Skeletal muscle tissue (tissue), 3 donors: ENCODE measurements at regions not wholly inside any gene's neighbourhood (a gene's known extent, or its start where the extent isn't known, plus 50 kb on each side); places are given as distances from the start of the nearest gene placed in this dataset.
"Not testable (repeated sequence)": the region's sequence is repeated elsewhere in the genome, so short reads cannot be mapped to it uniquely, and the experiment has no call there.

ENCODE experiments used
- H3K27ac ChIP-seq: one replicate; pipeline ENCODE4 v1.7.0; 2013; ENCODE audit warnings: mild to moderate bottlenecking, low read depth, low read length, inconsistent platforms
- H3K27me3 ChIP-seq, 3 donors: one replicate each; pipeline ENCODE4 v1.7.0; 2013; ENCODE audit warnings: low read length in 3 of 3; ENCODE audit not compliant: control insufficient read depth in 3 of 3, insufficient read depth in 3 of 3
- H3K36me3 ChIP-seq, 3 donors: one replicate each; pipeline ENCODE4 v1.7.0; 2013; ENCODE audit warnings: low read length in 3 of 3; ENCODE audit not compliant: control insufficient read depth in 3 of 3, insufficient read depth in 3 of 3
- H3K4me1 ChIP-seq, 3 donors: one replicate each; pipeline ENCODE4 v1.7.0; 2013; ENCODE audit warnings: low read length in 3 of 3, mild to moderate bottlenecking in 3 of 3; ENCODE audit not compliant: control insufficient read depth in 3 of 3, insufficient read depth in 3 of 3
- H3K4me3 ChIP-seq, 3 donors: one replicate each; pipeline ENCODE4 v1.7.0; 2013; ENCODE audit warnings: low read length in 3 of 3
- H3K9ac ChIP-seq, 3 donors: one replicate each; pipeline ENCODE4 v1.7.0; 2013; ENCODE audit warnings: low read length in 3 of 3, mild to moderate bottlenecking in 3 of 3, moderate library complexity in 2 of 3, low read depth in 1 of 3
- H3K9me3 ChIP-seq, 3 donors: one replicate each; pipeline ENCODE4 v1.7.0; 2013; ENCODE audit warnings: low read length in 3 of 3; ENCODE audit not compliant: control insufficient read depth in 3 of 3
- donor health status: Osteomylitis.

DNA sequence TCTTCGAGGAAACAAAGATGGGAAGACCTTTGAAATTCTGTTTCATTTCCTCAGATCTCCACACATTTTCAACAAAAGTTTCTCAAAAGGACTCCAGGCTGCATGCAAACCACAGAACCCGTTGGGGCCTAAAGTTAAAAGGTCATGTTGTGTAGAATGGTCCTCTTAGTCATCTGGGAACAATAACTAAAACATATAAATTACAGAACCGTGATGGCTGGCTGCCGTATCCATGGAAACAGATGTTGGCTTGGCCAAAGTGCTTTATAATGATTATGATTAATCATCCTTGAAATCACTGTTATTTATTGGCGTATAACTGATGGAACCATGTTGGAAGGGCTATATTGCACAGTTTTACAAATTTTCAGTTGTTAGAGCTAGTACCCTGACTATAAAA, 182.8 kb upstream of the CRIM1 start:
- H3K27ac ChIP-seq, result no peak overlapping the region
- no peak overlapping the region for H3K9ac ChIP-seq
- no peaks in the 10 kb centered on the region for H3K9me3 ChIP-seq
- no peak overlapping the region for H3K4me3 ChIP-seq
- H3K4me1 ChIP-seq, result no peaks in the 10 kb centered on the region
- H3K27me3 ChIP-seq, result peaks cover 0 to 3% (median 0%) of the 10 kb centered on the region in 3 donors
- H3K36me3 ChIP-seq, result no peaks in the 10 kb centered on the region

DNA sequence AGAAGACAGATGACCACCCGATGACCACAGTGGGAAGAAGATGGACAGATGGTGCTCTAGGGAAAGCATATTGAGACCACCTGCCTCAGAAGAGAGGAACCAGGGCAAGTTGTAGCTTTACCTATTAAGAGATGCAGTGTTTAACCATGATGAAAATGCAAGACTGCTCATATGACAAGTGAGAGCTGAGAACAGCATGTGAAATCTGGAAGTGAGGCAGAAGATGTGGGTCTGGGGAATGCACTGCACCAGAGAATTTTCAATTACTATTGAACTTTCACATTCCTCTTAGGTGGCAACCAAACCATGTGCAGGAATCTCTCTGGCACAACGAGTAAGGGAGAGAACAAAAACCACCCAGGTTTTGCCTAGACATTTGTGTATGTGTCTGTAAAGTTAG, 184.8 kb upstream of the CRIM1 start:
- Histone ChIP-seq H3K9me3 (no peaks in the 10 kb centered on the region), H3K36me3 (no peaks in the 10 kb centered on the region), H3K9ac (no peak overlapping the region), H3K4me3 (no peak overlapping the region), H3K27ac (no peak overlapping the region), H3K4me1 (no peaks in the 10 kb centered on the region), H3K27me3 (peaks cover 0 to 3% (median 0%) of the 10 kb centered on the region in 3 donors)

DNA sequence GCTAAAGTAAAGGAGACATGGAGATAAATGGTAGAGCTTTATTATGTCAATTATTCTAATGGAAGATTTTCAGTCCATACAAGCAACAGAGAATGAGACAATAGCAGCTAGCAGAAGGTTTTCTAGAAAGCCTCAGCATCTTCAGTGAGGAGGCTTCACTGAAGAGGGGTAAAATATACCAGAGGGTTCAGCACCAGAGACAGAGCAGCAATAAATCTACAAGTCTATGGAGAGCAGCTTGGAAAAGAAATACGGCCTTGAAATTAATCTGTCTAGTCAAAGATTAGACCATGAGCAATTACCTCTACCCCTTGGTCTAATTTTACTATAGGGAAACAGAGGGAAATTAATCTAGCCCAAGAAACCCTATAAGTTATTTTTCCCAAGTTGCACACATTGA, 185.7 kb upstream of the CRIM1 start:
- H3K27ac ChIP-seq, result no peak overlapping the region

DNA sequence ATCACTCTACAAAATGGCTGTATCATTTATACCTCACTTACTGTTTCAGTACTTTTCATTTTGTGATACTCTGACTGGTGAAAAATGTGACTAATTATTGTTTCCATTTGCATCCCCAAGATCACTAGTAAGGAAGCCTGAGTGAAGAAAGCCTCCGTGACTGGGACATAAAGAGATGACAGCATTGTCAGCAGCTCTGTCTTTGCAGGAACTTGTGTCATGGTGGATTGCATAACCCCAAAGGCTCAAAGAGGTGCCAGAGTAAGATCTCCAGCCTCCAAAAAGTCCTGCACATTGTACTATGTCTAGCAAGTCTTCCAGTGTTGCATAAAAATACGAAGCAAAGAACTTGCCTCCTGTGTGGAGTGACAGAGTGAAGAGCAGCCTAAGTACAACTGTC, 187.5 kb upstream of the CRIM1 start:
- Histone ChIP-seq H3K27me3 (no peaks in the 10 kb centered on the region), H3K4me1 (no peaks in the 10 kb centered on the region), H3K9ac (no peak overlapping the region), H3K27ac (no peak overlapping the region), H3K9me3 (no peaks in the 10 kb centered on the region), H3K4me3 (no peak overlapping the region), H3K36me3 (no peaks in the 10 kb centered on the region)

More for the DNA sequence above, 185.7 kb upstream of the CRIM1 start:
- H3K4me1 ChIP-seq, result no peaks in the 10 kb centered on the region
- H3K9ac ChIP-seq, result no peak overlapping the region
- H3K27me3 ChIP-seq, result no peaks in the 10 kb centered on the region
- no peaks in the 10 kb centered on the region for H3K36me3 ChIP-seq
- H3K4me3 ChIP-seq, result no peak overlapping the region
- H3K9me3 ChIP-seq, result no peaks in the 10 kb centered on the region

DNA sequence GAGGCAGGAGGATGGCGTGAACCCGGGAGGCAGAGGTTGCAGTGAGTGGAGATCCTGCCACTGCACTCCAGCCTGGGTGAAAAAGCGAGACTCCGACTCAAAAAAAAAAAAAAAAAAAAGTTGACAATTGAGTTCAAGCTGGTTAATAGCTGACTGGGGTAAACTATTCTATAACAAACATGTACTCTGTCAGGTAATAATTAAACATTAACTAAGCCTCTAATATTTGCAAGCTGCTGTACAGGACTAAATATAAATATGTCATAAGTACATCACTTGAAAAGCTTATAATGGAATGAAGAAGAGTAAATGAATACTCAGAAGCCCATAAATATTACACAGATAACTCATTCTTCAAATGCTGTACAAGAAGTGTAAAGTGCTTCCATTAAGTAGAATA, 190.4 kb upstream of the CRIM1 start:
- Histone ChIP-seq H3K4me3 (no peak overlapping the region), H3K4me1 (no peaks in the 10 kb centered on the region), H3K9ac (no peak overlapping the region), H3K9me3 (no peaks in the 10 kb centered on the region), H3K27ac (no peak overlapping the region), H3K36me3 (no peaks in the 10 kb centered on the region), H3K27me3 (no peaks in the 10 kb centered on the region)

DNA sequence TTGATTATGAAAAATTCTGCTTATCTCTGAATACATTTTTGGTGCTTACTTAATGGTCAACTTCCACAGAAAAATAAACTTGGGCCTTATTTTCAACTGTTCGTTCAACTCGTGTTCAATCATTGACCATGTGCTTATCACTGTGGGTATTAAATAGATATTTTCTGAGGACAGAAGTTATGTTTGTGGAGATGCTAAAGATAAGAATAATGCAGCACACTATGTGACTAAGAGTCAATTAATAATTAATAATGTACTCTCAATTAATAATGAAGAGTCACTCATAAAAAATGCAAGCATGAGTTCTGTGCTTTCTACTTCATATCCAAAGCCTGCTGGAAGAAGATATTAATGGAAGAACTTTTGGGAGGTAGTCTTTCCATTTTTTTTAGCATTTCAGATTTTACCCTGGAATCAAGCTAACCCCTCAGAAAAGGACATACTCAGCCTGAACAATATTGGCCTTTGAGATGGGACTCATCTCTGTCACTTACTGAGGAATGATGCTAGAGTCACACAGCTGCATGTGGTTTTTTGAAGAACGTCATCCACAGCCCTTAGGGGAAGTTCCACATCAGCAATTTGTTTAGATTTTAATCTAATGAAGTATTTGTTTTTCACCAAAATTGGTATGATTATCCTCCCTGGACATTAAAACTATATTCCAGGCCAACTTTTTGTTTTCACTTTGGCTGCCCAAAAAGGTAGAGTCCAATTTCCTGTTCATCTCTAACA, 191.9 kb upstream of the CRIM1 start:
- no peaks in the 10 kb centered on the region for H3K36me3 ChIP-seq
- no peaks in the 10 kb centered on the region for H3K27me3 ChIP-seq
- no peaks in the 10 kb centered on the region for H3K4me1 ChIP-seq
- H3K9ac ChIP-seq, result no peak overlapping the region
- no peak overlapping the region for H3K27ac ChIP-seq
- no peaks in the 10 kb centered on the region for H3K9me3 ChIP-seq
- H3K4me3 ChIP-seq, result no peak overlapping the region

DNA sequence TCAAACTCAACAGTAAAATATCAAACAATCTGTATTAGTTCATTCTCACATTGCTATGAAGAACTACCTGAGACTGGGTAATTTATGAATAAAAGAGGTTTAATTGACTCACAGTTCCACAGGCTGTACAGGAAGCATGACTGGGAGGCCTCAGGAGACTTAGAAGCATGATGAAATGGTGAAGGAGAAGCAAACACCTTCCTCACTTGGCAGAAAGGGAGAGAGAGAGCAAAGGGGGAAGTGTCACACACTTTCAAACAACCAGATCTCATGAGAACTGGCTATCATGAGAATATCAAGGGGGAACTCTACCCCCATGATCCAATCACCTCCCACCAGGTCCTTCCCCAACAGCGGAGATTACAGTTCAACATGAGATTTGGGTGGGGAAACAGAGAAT, 198.5 kb upstream of the CRIM1 start:
- H3K9me3 ChIP-seq, H3K27ac ChIP-seq, H3K4me3 ChIP-seq, H3K4me1 ChIP-seq, H3K27me3 ChIP-seq, H3K36me3 ChIP-seq, H3K9ac ChIP-seq: not testable (repeated sequence)

DNA sequence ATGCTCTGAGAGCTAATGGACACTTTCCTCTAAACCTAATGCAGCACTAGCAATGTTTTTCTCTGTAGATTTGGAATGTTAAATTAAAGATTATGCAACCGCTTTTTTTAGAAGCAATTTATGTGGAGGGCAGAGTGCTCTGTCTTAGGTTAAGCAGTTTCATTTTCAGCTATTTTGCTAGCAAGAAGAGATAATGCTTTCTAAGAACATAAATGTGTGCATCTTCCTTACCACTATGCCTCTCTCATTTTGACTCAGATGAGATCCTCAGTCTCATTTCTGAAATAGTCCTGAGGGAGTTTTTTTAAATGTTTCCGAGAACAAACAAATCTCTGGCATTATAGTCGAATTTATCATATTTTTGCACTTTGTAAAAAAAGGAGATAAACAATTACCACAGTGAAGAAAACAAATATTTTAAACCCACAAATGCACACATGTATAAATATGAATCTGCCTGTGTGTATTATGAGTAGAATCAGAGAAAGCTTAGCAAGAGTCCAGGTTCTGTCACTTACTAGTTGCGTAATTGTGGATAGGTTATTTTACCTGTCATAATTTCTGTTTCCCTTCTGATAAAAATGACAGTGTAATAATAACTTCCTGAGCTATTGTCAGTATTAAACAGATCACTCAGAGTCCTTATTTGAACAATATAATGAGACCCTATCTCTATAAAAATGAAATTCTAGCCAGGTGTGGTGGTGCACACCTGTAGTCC, 207.7 kb upstream of the CRIM1 start:
- Histone ChIP-seq H3K4me3 (no peak overlapping the region), H3K27me3 (no peaks in the 10 kb centered on the region)

DNA sequence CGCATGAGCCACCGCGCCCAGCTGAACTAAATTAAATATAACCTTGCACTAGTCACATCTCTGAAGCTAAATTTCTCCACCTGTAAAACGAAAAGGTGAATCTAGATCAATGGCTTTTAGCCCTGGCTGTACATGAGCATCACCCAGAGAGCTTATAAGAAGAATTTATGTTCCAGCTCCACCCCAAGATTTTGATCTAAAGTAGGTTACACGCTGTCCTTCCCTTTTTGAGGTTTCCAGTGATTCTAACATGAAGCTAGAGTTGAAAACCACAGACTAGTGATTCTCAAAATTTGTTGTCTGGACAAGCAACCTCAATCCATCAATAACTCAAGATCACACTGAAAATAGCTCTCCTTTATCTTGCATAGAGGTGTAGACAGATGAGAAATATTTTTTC, 208.8 kb upstream of the CRIM1 start:
- H3K36me3 ChIP-seq, result no peaks in the 10 kb centered on the region
- no peak overlapping the region for H3K27ac ChIP-seq
- no peak overlapping the region for H3K4me3 ChIP-seq
- H3K4me1 ChIP-seq, result no peaks in the 10 kb centered on the region
- H3K9ac ChIP-seq, result no peak overlapping the region
- no peaks in the 10 kb centered on the region for H3K9me3 ChIP-seq
- H3K27me3 ChIP-seq, result no peaks in the 10 kb centered on the region

More for the DNA sequence above, 207.7 kb upstream of the CRIM1 start:
- no peaks in the 10 kb centered on the region for H3K4me1 ChIP-seq
- no peaks in the 10 kb centered on the region for H3K36me3 ChIP-seq
- no peak overlapping the region for H3K27ac ChIP-seq
- H3K9me3 ChIP-seq, result no peaks in the 10 kb centered on the region
- no peak overlapping the region for H3K9ac ChIP-seq

DNA sequence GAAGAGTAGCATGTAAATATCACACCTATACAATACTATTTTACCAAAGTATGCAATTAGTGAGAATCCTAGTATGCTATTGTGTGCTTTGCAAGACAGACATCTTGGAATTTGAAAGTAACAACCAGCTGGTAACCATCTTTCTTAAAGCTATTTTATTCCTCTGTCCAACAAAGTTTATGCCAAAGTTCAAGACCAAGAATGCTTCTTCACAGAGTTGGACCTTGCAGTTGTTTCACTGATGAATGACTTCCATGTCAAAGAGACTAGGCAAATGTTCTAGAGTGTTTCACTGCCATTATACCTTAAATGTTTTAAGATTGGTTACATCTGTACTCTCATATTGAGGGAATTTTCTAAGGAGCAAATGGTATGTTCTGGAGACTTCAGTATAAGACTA, 215.2 kb upstream of the CRIM1 start:
- Histone ChIP-seq H3K27me3 (no peaks in the 10 kb centered on the region), H3K4me1 (no peaks in the 10 kb centered on the region), H3K9ac (no peak overlapping the region), H3K9me3 (no peaks in the 10 kb centered on the region), H3K36me3 (no peaks in the 10 kb centered on the region), H3K27ac (no peak overlapping the region), H3K4me3 (no peak overlapping the region)
